Erythroblast (primary cell): ENCODE measurements at regions not wholly inside any gene's neighbourhood (a gene's known extent, or its start where the extent isn't known, plus 50 kb on each side); places are given as distances from the start of the nearest gene placed in this dataset.

Source experiments
- GATA1 ChIP-seq: IDR thresholded peaks from 2 replicates; pipeline ENCODE4 v1.6.1; 2011; ENCODE audit warnings: low read depth, mild to moderate bottlenecking, control low read depth, low read length, moderate library complexity
- POLR2A ChIP-seq: IDR thresholded peaks from 2 replicates; pipeline ENCODE4 v1.6.1; 2011; ENCODE audit warnings: mild to moderate bottlenecking, low read length

GRCh38 chr7:153935095-153935494 is 117.1 kb upstream of the DPP6 start:
- TF ChIP-seq POLR2A (no peak), GATA1 (no peak)
